ENCODE measurements at regions not wholly inside any gene's neighbourhood (a gene's known extent, or its start where the extent isn't known, plus 50 kb on each side); places are given as distances from the start of the nearest gene placed in this dataset.
"Not testable (repeated sequence)": the region's sequence is repeated elsewhere in the genome, so short reads cannot be mapped to it uniquely, and the experiment has no call there.

DNA sequence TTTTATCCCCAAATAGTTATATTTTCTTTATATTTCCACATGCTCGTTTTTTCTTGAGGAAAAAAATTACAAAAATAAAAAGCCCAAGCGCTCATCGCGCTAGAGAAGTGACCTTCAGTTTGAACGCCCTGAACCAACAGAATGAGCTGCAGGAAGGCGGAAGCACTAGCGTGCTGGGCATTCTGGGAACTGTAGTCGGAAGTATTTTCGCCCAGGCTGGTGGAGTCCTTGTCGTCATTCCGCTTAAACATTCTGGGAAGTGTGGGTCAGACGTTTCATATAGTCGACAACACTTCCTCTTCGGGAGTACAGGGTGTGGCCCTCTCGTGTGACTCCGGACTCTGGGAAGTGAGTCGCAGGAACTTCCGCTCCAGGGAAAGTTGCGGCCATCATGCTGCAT, 692.4 kb upstream of the DEFB115 start:
- H3K27ac ChIP-seq (ENCODE audit: insufficient read depth, low read length); H3K9me3 ChIP-seq (ENCODE audit: control insufficient read depth, insufficient read depth, low read depth, low read length); H3K27me3 ChIP-seq (ENCODE audit: control insufficient read depth, insufficient read depth, low read length); H3K9ac ChIP-seq (ENCODE audit: insufficient read depth, low read length); H3K4me2 ChIP-seq (ENCODE audit: extremely low read depth, insufficient read depth, low read length); H3K79me2 ChIP-seq (ENCODE audit: control insufficient read depth, insufficient read depth, low read length); H4K20me1 ChIP-seq (ENCODE audit: control insufficient read depth, extremely low read depth, insufficient read depth, low read length); H3K36me3 ChIP-seq (ENCODE audit: control insufficient read depth, insufficient read depth, low read length); H2AFZ ChIP-seq (ENCODE audit: low read length); DNase-seq (ENCODE audit: low read depth in 2 of 2); H3K4me3 ChIP-seq (replicated peaks in 1 of 4; ENCODE audit: control extremely low read depth in 1 of 4, insufficient read depth in 1 of 4, low read depth in 3 of 4, low read length in 4 of 4); H3K4me1 ChIP-seq (ENCODE audit: control insufficient read depth, extremely low read depth, insufficient read depth, low read length): not testable (repeated sequence)

- not testable (repeated sequence) for H3K4me3 ChIP-seq (replicated peaks in 1 of 4; ENCODE audit: control extremely low read depth in 1 of 4, insufficient read depth in 1 of 4, low read depth in 3 of 4, low read length in 4 of 4); H2AFZ ChIP-seq (ENCODE audit: low read length); H3K4me1 ChIP-seq (ENCODE audit: control insufficient read depth, extremely low read depth, insufficient read depth, low read length); H3K27ac ChIP-seq (ENCODE audit: insufficient read depth, low read length); H3K36me3 ChIP-seq (ENCODE audit: control insufficient read depth, insufficient read depth, low read length); H3K27me3 ChIP-seq (ENCODE audit: control insufficient read depth, insufficient read depth, low read length); H3K4me2 ChIP-seq (ENCODE audit: extremely low read depth, insufficient read depth, low read length); H3K9ac ChIP-seq (ENCODE audit: insufficient read depth, low read length); H3K9me3 ChIP-seq (ENCODE audit: control insufficient read depth, insufficient read depth, low read depth, low read length); H3K79me2 ChIP-seq (ENCODE audit: control insufficient read depth, insufficient read depth, low read length); DNase-seq (ENCODE audit: low read depth in 2 of 2); H4K20me1 ChIP-seq (ENCODE audit: control insufficient read depth, extremely low read depth, insufficient read depth, low read length)
Observed at GRCh38 chr20:30569867-30570266, 687.6 kb upstream of the DEFB115 start.

DNA sequence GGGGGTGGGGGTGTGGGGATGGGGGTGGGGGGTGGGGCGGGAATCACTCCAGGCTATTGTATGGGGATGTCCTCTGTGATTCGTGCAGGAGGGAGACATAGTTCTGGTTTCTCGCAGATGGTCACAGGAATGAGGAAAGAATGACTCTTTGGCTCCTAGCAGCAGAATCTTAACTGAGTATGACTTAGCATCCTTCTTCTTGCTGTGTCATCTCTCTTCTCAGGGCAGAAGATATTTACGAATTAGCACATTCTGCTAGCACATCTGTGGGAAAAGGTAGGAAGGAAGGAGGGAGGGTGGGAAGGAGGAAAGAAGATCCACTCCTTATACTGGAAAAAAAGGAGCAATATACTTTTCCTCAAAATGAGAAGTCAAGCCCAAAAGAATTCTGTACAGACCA, 686.8 kb upstream of the DEFB115 start:
- not testable (repeated sequence) for H2AFZ ChIP-seq (ENCODE audit: low read length); H3K4me3 ChIP-seq (replicated peaks in 1 of 4; ENCODE audit: control extremely low read depth in 1 of 4, insufficient read depth in 1 of 4, low read depth in 3 of 4, low read length in 4 of 4); H3K4me1 ChIP-seq (ENCODE audit: control insufficient read depth, extremely low read depth, insufficient read depth, low read length); H3K79me2 ChIP-seq (ENCODE audit: control insufficient read depth, insufficient read depth, low read length); H3K27me3 ChIP-seq (ENCODE audit: control insufficient read depth, insufficient read depth, low read length); H3K4me2 ChIP-seq (ENCODE audit: extremely low read depth, insufficient read depth, low read length); H3K36me3 ChIP-seq (ENCODE audit: control insufficient read depth, insufficient read depth, low read length); H3K9ac ChIP-seq (ENCODE audit: insufficient read depth, low read length); DNase-seq (ENCODE audit: low read depth in 2 of 2); H3K27ac ChIP-seq (ENCODE audit: insufficient read depth, low read length); H3K9me3 ChIP-seq (ENCODE audit: control insufficient read depth, insufficient read depth, low read depth, low read length); H4K20me1 ChIP-seq (ENCODE audit: control insufficient read depth, extremely low read depth, insufficient read depth, low read length)

DNA sequence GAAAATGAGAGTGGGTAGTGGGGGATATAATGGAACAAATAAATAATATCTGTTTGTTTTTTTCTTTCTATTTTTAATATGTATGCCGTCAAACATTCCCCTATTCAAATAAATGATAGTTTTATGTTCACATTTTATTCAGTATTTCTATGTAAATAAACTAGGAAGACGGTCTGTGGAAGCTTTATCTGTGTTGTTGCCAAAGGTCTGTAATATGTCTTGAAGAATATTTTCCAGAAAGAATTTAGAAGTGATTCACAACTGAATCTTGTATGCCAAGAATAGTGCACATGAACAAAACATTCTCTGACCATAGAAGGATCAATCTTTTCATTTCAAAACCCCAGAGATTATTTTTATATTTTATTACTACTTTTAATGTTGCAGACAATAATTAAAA, 683.1 kb upstream of the DEFB115 start:
- not testable (repeated sequence) for H3K79me2 ChIP-seq (ENCODE audit: control insufficient read depth, insufficient read depth, low read length); H3K27me3 ChIP-seq (ENCODE audit: control insufficient read depth, insufficient read depth, low read length); H3K4me2 ChIP-seq (ENCODE audit: extremely low read depth, insufficient read depth, low read length); H3K9ac ChIP-seq (ENCODE audit: insufficient read depth, low read length); H3K4me1 ChIP-seq (ENCODE audit: control insufficient read depth, extremely low read depth, insufficient read depth, low read length); H3K36me3 ChIP-seq (ENCODE audit: control insufficient read depth, insufficient read depth, low read length); H3K9me3 ChIP-seq (ENCODE audit: control insufficient read depth, insufficient read depth, low read depth, low read length); DNase-seq (ENCODE audit: low read depth in 2 of 2); H3K4me3 ChIP-seq (replicated peaks in 1 of 4; ENCODE audit: control extremely low read depth in 1 of 4, insufficient read depth in 1 of 4, low read depth in 3 of 4, low read length in 4 of 4); H2AFZ ChIP-seq (ENCODE audit: low read length); H4K20me1 ChIP-seq (ENCODE audit: control insufficient read depth, extremely low read depth, insufficient read depth, low read length); H3K27ac ChIP-seq (ENCODE audit: insufficient read depth, low read length)

GRCh38 chr20:30579069-30579468, 678.4 kb upstream of the DEFB115 start:
- not testable (repeated sequence) for H3K4me1 ChIP-seq (ENCODE audit: control insufficient read depth, extremely low read depth, insufficient read depth, low read length); H3K4me2 ChIP-seq (ENCODE audit: extremely low read depth, insufficient read depth, low read length); H4K20me1 ChIP-seq (ENCODE audit: control insufficient read depth, extremely low read depth, insufficient read depth, low read length); H3K36me3 ChIP-seq (ENCODE audit: control insufficient read depth, insufficient read depth, low read length); H3K27ac ChIP-seq (ENCODE audit: insufficient read depth, low read length); H3K79me2 ChIP-seq (ENCODE audit: control insufficient read depth, insufficient read depth, low read length); H3K9ac ChIP-seq (ENCODE audit: insufficient read depth, low read length); H3K9me3 ChIP-seq (ENCODE audit: control insufficient read depth, insufficient read depth, low read depth, low read length); H3K27me3 ChIP-seq (ENCODE audit: control insufficient read depth, insufficient read depth, low read length); H2AFZ ChIP-seq (ENCODE audit: low read length)
- DNase-seq (ENCODE audit: low read depth in 2 of 2): peak in 1 of 2 donors; percentile 34
- peak overlapping the region in 1 of 4 experiments; percentile 68 for H3K4me3 ChIP-seq (replicated peaks in 1 of 4; ENCODE audit: control extremely low read depth in 1 of 4, insufficient read depth in 1 of 4, low read depth in 3 of 4, low read length in 4 of 4)

DNA sequence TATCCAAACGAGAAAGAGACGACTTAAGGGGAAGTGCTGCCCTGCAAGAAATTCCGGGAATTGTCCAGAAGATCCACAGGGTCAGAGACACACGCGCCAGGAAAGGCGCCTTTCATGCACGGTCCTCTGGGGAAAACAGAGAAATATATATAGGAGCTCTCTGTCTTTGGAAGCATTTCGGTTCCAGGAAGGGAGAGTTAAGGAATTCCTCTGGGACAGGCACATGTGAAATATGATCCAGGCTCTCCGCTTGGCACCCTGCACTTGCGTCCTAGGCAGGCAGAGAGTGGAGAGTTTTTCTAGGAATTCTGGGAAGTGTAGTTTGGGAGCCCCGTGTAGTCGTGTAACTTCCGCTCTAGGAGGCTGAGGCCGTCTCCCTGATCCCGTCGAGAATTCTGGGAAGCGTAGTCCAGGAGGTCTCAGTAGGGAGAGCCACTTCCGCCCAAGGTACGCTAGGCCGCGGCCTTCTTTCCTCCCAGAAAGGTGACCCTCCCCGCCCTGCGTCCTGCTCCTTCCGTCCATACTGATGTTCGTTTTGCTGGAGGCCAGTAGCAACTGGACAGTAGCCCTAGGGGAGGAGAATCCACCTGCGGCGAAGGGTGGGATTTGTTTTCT, 677.5 kb upstream of the DEFB115 start:
- not testable (repeated sequence) for H3K4me2 ChIP-seq (ENCODE audit: extremely low read depth, insufficient read depth, low read length); H3K4me1 ChIP-seq (ENCODE audit: control insufficient read depth, extremely low read depth, insufficient read depth, low read length); H3K9ac ChIP-seq (ENCODE audit: insufficient read depth, low read length); H3K79me2 ChIP-seq (ENCODE audit: control insufficient read depth, insufficient read depth, low read length); H3K36me3 ChIP-seq (ENCODE audit: control insufficient read depth, insufficient read depth, low read length); H4K20me1 ChIP-seq (ENCODE audit: control insufficient read depth, extremely low read depth, insufficient read depth, low read length); H2AFZ ChIP-seq (ENCODE audit: low read length); H3K27ac ChIP-seq (ENCODE audit: insufficient read depth, low read length); H3K9me3 ChIP-seq (ENCODE audit: control insufficient read depth, insufficient read depth, low read depth, low read length); H3K27me3 ChIP-seq (ENCODE audit: control insufficient read depth, insufficient read depth, low read length)
- peak; percentile 1 to 86 for DNase-seq (ENCODE audit: low read depth in 2 of 2)
- H3K4me3 ChIP-seq (replicated peaks in 1 of 4; ENCODE audit: control extremely low read depth in 1 of 4, insufficient read depth in 1 of 4, low read depth in 3 of 4, low read length in 4 of 4): peak overlapping the region in 2 of 4 experiments; percentile 53 to 68

DNA sequence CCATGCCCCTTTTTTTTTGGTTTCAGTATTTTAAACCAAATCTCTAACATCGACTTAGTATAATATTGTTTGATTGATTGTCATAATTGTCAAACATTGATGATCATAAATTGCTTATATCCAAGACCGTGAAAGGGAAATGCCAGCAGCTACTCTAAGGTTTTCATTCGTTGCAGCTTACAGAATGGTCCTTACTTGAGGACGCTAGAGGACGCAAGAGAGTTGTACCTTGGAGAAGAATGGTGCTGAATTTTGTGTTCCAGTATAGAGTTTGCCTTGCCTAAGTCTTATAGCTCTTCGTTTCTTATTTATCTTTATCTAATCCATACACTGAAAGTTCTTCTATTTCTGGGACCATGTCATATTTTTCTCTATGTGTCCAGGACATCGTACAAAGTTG, 675.6 kb upstream of the DEFB115 start:
- H3K4me1 ChIP-seq (ENCODE audit: control insufficient read depth, extremely low read depth, insufficient read depth, low read length); H4K20me1 ChIP-seq (ENCODE audit: control insufficient read depth, extremely low read depth, insufficient read depth, low read length); H3K4me2 ChIP-seq (ENCODE audit: extremely low read depth, insufficient read depth, low read length); H3K9me3 ChIP-seq (ENCODE audit: control insufficient read depth, insufficient read depth, low read depth, low read length); H2AFZ ChIP-seq (ENCODE audit: low read length); H3K27me3 ChIP-seq (ENCODE audit: control insufficient read depth, insufficient read depth, low read length); H3K79me2 ChIP-seq (ENCODE audit: control insufficient read depth, insufficient read depth, low read length); H3K9ac ChIP-seq (ENCODE audit: insufficient read depth, low read length); DNase-seq (ENCODE audit: low read depth in 2 of 2); H3K36me3 ChIP-seq (ENCODE audit: control insufficient read depth, insufficient read depth, low read length); H3K4me3 ChIP-seq (replicated peaks in 1 of 4; ENCODE audit: control extremely low read depth in 1 of 4, insufficient read depth in 1 of 4, low read depth in 3 of 4, low read length in 4 of 4); H3K27ac ChIP-seq (ENCODE audit: insufficient read depth, low read length): not testable (repeated sequence)

Measured in fibroblast of lung (primary cell).